Ishikawa (cell line): ENCODE measurements at regions not wholly inside any gene's neighbourhood (a gene's known extent, or its start where the extent isn't known, plus 50 kb on each side); places are given as distances from the start of the nearest gene placed in this dataset.

Source experiments
- CEBPB ChIP-seq: IDR thresholded peaks from 2 replicates; pipeline ENCODE4 v1.6.1; 2012
- CREB1 ChIP-seq: IDR thresholded peaks from 2 replicates; pipeline ENCODE4 v1.6.1; 2012; ENCODE audit warnings: low read depth
- EGR1 ChIP-seq: IDR thresholded peaks from 2 replicates; pipeline ENCODE4 v1.6.1; 2012
- EP300 ChIP-seq: IDR thresholded peaks from 2 replicates; pipeline ENCODE4 v1.6.1; 2012; ENCODE audit warnings: borderline replicate concordance
- FOXM1 ChIP-seq: IDR thresholded peaks from 2 replicates; pipeline ENCODE4 v1.6.1; 2012; ENCODE audit warnings: low read depth, borderline replicate concordance
- NFIC ChIP-seq: IDR thresholded peaks from 2 replicates; pipeline ENCODE4 v1.6.1; 2012
- RAD21 ChIP-seq: IDR thresholded peaks from 2 replicates; pipeline ENCODE4 v1.6.1; 2012; ENCODE audit warnings: low read depth
- REST ChIP-seq: IDR thresholded peaks from 2 replicates; pipeline ENCODE4 v1.6.1; 2012; ENCODE audit warnings: low read depth, mild to moderate bottlenecking
- TAF1 ChIP-seq: IDR thresholded peaks from 2 replicates; pipeline ENCODE4 v1.6.1; 2012; ENCODE audit warnings: low read depth, mild to moderate bottlenecking
- TCF12 ChIP-seq: IDR thresholded peaks from 2 replicates; pipeline ENCODE4 v1.6.1; 2012; ENCODE audit warnings: low read depth
- TEAD4 ChIP-seq: IDR thresholded peaks from 2 replicates; pipeline ENCODE4 v1.6.1; 2012
- YY1 ChIP-seq: IDR thresholded peaks from 2 replicates; pipeline ENCODE4 v1.6.1; 2012; ENCODE audit warnings: low read depth
- TF ChIP-seq, protein P1 (sequence below): IDR thresholded peaks from 2 replicates; pipeline ENCODE4 v1.6.1; 2012
- TF ChIP-seq, protein P2 (sequence below): IDR thresholded peaks from 2 replicates; pipeline ENCODE4 v1.6.1; 2012

DNA sequence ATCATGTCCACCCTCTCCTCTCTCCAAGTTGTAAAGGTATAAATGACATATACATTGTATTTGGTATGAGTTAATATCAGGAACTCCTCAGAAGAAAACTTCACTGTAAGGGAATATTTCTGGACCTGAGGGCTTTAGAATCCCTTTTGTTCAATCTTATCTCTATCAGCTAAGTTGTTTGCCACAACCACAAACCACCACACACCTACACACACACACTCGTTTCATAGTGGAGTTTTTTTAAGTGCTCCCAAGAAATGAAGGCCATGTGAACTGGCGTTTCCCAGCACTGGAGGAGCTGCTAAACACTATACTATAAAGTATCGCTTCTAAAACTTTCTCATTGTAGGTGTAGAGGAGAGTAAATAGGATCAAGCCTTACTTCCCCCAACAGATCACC lies 64.8 kb upstream of the GHITM start:
- TF ChIP-seq RAD21: no peak
- no peak for TF ChIP-seq EP300
- TF ChIP-seq, protein P1, sequence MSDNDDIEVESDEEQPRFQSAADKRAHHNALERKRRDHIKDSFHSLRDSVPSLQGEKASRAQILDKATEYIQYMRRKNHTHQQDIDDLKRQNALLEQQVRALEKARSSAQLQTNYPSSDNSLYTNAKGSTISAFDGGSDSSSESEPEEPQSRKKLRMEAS: no peak
- no peak for TF ChIP-seq NFIC
- no peak for TF ChIP-seq TAF1
- TF ChIP-seq TEAD4: no peak
- TF ChIP-seq, protein P2, sequence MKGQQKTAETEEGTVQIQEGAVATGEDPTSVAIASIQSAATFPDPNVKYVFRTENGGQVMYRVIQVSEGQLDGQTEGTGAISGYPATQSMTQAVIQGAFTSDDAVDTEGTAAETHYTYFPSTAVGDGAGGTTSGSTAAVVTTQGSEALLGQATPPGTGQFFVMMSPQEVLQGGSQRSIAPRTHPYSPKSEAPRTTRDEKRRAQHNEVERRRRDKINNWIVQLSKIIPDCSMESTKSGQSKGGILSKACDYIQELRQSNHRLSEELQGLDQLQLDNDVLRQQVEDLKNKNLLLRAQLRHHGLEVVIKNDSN: no peak
- no peak for TF ChIP-seq YY1
- TF ChIP-seq REST: no peak
- TF ChIP-seq TCF12: no peak
- TF ChIP-seq CREB1: no peak
- TF ChIP-seq FOXM1: no peak
- TF ChIP-seq EGR1: no peak
- TF ChIP-seq CEBPB: no peak
